Cardiac muscle cell (in vitro differentiated cells and primary cell): ENCODE measurements at regions not wholly inside any gene's neighbourhood (a gene's known extent, or its start where the extent isn't known, plus 50 kb on each side); places are given as distances from the start of the nearest gene placed in this dataset.

ENCODE experiments used
- DNase-seq, 2 donors: peaks; one replicate each; pipeline versions ENCODE4 v3.0.0 to v3.0.0-alpha.2; 2010 to 2017; ENCODE audit warnings: low read depth in 1 of 2, low spot score in 1 of 2
- H3K27ac ChIP-seq: fragments of 200-600 bp; sonication (generic); 2 replicates; pipeline ENCODE4 v1.5.1; 2016
- H3K27me3 ChIP-seq: fragments of 200-600 bp; sonication (generic); 2 replicates; pipeline ENCODE4 v1.6.0; 2016; ENCODE audit warnings: control low read depth
- H3K36me3 ChIP-seq: fragments of 200-600 bp; sonication (generic); 2 replicates; pipeline ENCODE4 v1.5.1; 2016; ENCODE audit warnings: control low read depth
- H3K4me1 ChIP-seq: fragments of 200-600 bp; sonication (generic); 2 replicates; pipeline ENCODE4 v1.8.1; 2017; ENCODE audit warnings: low read depth, mild to moderate bottlenecking, mixed run types
- H3K4me3 ChIP-seq: fragments of 200-600 bp; sonication (generic); 2 replicates; pipeline ENCODE4 v1.5.1; 2016; ENCODE audit warnings: mild to moderate bottlenecking
- H3K9me3 ChIP-seq: fragments of 200-600 bp; sonication (generic); 2 replicates; pipeline ENCODE4 v1.5.1; 2017; ENCODE audit warnings: low read depth, mild to moderate bottlenecking, control low read depth
- TF ChIP-seq, protein P1 (sequence below): IDR thresholded peaks from 2 replicates; pipeline ENCODE4 v1.5.1; 2012; ENCODE audit warnings: low read depth, mild to moderate bottlenecking, low read length

GRCh38 chr3:176927706-176928581 is 269.3 kb downstream of the TBL1XR1 start:
- no peaks in the 10 kb centered on the region for H3K27me3 ChIP-seq
- H3K4me1 ChIP-seq: no peaks in the 10 kb centered on the region
- no peak overlapping the region for H3K4me3 ChIP-seq
- no peaks in the 10 kb centered on the region for H3K36me3 ChIP-seq
- H3K9me3 ChIP-seq: no peaks in the 10 kb centered on the region
- TF ChIP-seq, protein P1, sequence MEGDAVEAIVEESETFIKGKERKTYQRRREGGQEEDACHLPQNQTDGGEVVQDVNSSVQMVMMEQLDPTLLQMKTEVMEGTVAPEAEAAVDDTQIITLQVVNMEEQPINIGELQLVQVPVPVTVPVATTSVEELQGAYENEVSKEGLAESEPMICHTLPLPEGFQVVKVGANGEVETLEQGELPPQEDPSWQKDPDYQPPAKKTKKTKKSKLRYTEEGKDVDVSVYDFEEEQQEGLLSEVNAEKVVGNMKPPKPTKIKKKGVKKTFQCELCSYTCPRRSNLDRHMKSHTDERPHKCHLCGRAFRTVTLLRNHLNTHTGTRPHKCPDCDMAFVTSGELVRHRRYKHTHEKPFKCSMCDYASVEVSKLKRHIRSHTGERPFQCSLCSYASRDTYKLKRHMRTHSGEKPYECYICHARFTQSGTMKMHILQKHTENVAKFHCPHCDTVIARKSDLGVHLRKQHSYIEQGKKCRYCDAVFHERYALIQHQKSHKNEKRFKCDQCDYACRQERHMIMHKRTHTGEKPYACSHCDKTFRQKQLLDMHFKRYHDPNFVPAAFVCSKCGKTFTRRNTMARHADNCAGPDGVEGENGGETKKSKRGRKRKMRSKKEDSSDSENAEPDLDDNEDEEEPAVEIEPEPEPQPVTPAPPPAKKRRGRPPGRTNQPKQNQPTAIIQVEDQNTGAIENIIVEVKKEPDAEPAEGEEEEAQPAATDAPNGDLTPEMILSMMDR: no peak
- no peak for DNase-seq
- no peak overlapping the region for H3K27ac ChIP-seq

DNA sequence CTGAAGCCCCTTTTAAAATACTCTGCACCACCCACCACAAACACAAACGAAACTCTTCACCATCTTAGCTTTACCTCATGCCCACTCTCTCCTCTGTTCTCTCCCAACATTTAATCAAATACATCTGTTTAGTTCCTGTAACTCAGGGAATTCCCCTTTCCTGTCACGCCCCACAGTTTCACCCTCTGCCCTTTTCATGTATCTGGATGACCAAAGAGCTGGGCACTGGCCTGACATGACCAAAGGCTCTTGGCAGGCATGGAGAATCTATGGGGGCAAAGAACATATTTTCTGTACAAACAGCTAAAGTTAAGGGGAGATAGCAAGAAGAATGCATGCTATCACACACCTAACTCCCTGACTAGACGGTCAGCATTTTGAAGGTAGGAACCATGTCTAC is 270.0 kb downstream of the TBL1XR1 start:
- no peak for DNase-seq
- no peak overlapping the region for H3K27ac ChIP-seq
- TF ChIP-seq, protein P1: no peak
- no peaks in the 10 kb centered on the region for H3K9me3 ChIP-seq
- H3K4me1 ChIP-seq: no peaks in the 10 kb centered on the region
- H3K4me3 ChIP-seq: no peak overlapping the region
- no peaks in the 10 kb centered on the region for H3K27me3 ChIP-seq
- no peaks in the 10 kb centered on the region for H3K36me3 ChIP-seq

- H3K4me3 ChIP-seq: no peak overlapping the region
- no peaks in the 10 kb centered on the region for H3K27me3 ChIP-seq
- H3K9me3 ChIP-seq: no peaks in the 10 kb centered on the region
- TF ChIP-seq, protein P1: no peak
- H3K36me3 ChIP-seq: no peaks in the 10 kb centered on the region
- no peak overlapping the region for H3K27ac ChIP-seq
- no peaks in the 10 kb centered on the region for H3K4me1 ChIP-seq
- no peak for DNase-seq
These were observed 270.6 kb downstream of the TBL1XR1 start for GRCh38 chr3:176926688-176927087.

DNA sequence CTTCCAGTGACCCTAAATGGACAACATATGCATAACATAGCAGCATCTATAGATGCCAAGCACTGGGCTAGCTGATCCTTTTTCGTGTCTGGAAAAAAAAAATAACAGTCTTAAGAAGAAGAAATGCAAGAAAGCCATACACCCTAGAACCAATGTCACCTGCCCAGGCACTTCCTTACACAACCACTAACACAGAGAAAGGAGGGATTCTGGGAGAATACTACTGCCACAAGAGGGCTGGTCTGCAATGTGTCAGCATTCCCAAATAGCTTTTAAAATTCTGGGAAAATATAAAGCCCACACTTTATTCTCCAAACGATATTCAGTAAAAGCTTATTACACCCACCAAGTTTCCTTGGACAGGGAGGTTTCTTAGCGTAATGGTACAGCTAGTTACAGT is 271.2 kb downstream of the TBL1XR1 start:
- Histone ChIP-seq H3K36me3 (no peaks in the 10 kb centered on the region), H3K4me1 (no peaks in the 10 kb centered on the region), H3K4me3 (no peak overlapping the region), H3K27ac (no peak overlapping the region), H3K9me3 (no peaks in the 10 kb centered on the region), H3K27me3 (no peaks in the 10 kb centered on the region)
- TF ChIP-seq, protein P1: no peak
- DNase-seq: no peak

DNA sequence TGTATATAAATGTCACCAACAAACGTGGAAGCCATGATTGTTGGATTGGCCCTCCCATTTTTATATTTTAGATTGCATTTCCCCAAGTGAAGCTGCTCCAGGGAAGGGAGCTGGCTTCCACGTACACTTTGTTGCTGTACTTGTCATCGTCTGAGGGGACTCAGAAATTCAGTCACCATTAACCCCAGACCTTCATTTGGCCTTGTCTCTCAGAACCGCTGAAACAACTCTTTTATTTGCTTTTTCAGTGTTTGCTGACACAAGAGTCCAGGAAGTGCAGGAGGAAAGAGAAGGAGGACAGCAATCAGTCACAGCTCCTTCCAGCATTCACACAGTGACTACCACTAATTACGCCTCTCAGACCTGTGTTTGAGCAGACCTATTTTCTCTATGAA is 276.5 kb downstream of the TBL1XR1 start:
- no peaks in the 10 kb centered on the region for H3K9me3 ChIP-seq
- peaks cover 5% of the 10 kb centered on the region for H3K4me1 ChIP-seq
- no peak for DNase-seq
- H3K36me3 ChIP-seq: no peaks in the 10 kb centered on the region
- no peak overlapping the region for H3K4me3 ChIP-seq
- H3K27me3 ChIP-seq: no peaks in the 10 kb centered on the region
- no peak overlapping the region for H3K27ac ChIP-seq
- TF ChIP-seq, protein P1: no peak
